NT2/D1 (cell line): ENCODE measurements at regions not wholly inside any gene's neighbourhood (a gene's known extent, or its start where the extent isn't known, plus 50 kb on each side); places are given as distances from the start of the nearest gene placed in this dataset.

Experiments used
- SUZ12 ChIP-seq: IDR thresholded peaks from 2 replicates; pipeline ENCODE4 v1.6.1; 2011; ENCODE audit not compliant: insufficient read length, insufficient read depth; ENCODE audit errors: extremely low read depth
- YY1 ChIP-seq: IDR thresholded peaks from 2 replicates; pipeline ENCODE4 v1.6.1; 2011; ENCODE audit not compliant: insufficient read length, insufficient read depth
- ZNF274 ChIP-seq: IDR thresholded peaks from 2 replicates; pipeline ENCODE4 v1.6.1; 2011; ENCODE audit warnings: mild to moderate bottlenecking, low read depth, low read length

DNA sequence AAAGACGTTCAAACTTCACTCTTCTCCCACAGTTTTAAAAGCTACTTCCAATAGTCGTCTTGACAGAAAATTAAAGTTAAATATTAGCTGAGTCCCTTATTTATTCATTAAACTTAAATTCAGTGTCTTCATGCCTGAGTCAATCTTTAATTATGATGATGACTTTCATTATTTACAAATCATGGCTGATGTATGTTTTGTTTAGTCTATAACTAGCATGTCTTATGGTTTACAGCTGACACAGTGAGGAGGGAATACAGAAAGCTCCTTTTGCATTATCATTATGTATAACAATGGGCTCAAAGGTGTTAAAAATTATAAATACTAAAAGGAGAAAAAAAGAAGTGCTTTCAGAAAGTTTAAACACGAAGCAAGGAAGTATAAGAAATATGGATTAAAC lies 1333.1 kb downstream of the CDH8 start:
- TF ChIP-seq ZNF274 (no peak), SUZ12 (no peak), YY1 (no peak)
